GM18508 (cell line): ENCODE measurements at regions not wholly inside any gene's neighbourhood (a gene's known extent, or its start where the extent isn't known, plus 50 kb on each side); places are given as distances from the start of the nearest gene placed in this dataset.
"Not testable (repeated sequence)": the region's sequence is repeated elsewhere in the genome, so short reads cannot be mapped to it uniquely, and the experiment has no call there.

ENCODE experiments used
- ATAC-seq: cut with Tn5 transposase; IDR thresholded peaks from one replicate; pipeline ENCODE4 v1.9.1; 2021; ENCODE audit warnings: moderate number of reproducible peaks; ENCODE audit not compliant: insufficient read depth, unreplicated experiment

DNA sequence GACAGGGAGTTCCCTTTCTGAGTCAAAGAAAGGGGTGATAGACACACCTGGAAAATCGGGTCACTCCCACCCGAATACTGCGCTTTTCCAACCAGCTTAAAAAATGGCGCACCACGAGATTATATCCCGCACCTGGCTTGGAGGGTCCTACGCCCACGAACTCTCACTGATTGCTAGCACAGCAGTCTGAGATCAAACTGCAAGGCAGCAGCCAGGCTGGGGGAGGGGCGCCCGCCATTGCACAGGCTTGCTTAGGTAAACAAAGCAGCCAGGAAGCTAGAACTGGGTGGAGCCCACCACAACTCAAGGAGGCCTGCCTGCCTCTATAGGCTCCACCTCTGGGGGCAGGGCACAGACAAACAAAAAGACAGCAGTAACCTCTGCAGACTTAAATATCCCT lies 132.3 kb upstream of the ISL1 start:
- not testable (repeated sequence) for ATAC-seq

DNA sequence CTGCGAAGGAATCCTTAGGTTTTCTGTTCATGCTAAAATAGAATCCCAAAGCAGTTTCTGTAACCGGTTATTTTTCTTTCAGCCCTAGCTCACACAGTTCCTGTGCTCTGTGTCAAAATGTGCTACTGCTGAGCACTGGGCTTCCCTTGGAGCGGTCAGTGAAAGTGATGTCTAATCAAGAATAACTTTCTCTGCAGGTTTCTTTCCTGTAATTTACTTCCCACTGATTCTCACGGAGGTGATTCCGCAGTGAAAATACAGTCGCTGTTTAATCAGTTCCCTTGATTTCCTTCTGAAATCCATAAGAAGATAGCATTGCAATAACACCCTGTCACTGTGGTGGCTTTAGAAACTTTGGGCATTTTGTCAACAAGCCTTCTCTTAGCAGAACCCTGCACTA lies 112.0 kb upstream of the ISL1 start:
- ATAC-seq = no peak

DNA sequence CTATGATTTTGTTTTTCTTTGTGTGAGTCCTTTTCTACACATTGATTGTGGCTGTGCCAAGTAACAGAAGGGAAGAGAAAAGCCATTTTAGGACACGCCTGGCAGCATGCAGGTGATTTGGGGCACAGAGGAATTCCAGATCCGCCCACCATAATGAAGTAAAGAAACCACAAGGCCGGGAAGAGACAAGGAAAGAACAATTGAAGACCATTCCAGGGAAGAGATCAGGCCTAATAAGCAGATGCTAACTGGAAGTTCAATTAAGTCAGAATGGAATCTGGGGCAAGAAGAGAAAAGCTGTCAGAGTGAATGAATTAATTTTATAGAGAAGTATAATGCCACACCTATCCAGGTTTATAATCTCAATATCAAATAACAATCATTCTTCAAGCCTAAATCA lies 110.2 kb upstream of the ISL1 start:
- ATAC-seq = no peak

- no peak for ATAC-seq
Measured at GRCh38 chr5:51273871-51274270, 109.4 kb upstream of the ISL1 start.

- ATAC-seq = no peak
Measured at GRCh38 chr5:51275428-51275827, 107.8 kb upstream of the ISL1 start.

DNA sequence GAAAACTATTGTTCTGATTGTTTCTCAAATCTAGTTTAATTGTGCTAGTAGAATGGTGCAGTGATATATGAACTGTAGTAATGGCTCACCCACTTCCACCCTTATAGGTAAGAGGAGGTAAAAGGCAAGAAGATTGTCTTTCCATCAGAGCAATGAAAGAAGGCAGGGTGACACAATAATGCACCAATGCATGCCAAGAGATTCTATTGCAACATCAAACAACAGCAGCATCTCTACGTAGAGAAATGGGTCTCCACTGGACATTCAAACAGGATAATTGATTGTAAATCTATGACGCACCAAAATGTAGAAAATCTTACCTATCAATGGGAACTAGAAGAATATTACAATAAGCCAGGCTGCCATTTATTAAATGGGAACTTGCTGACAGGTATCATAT lies 107.0 kb upstream of the ISL1 start:
- ATAC-seq = no peak

- no peak for ATAC-seq
Measured at GRCh38 chr5:51278539-51278938, 104.7 kb upstream of the ISL1 start.

DNA sequence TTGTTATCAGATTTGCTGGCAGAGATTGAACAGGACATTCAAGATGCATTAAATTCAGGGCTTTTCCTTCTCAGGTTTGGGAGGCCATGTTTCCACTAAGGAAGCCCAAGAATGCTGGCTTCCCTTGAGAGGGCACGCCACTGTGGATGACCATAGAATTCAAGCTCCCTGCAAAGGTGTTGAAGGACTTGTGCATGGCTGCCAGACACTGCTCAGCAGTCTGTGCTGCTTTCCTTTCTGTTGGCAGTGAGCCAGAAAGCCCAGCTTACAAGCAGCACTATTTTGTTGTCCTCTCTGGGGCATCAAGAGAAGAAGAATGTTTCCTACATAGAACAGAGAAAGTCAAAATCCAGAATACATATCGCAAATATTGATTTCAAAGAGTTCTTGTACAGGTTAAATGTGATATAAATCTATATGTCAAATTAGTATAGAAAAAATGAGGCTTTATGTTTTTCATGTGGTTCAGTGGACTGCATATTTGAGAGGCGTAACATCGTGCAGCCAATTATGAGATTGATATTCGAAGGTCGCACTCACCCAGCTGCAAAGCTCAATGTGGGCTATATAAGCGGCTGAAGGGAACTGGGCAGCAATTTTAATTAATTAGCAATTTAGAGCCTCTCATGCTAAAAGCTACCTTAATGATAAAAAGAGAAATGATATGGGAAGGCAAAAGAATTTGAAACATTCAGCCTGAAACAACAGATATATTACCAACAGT lies 103.1 kb upstream of the ISL1 start:
- ATAC-seq = no peak

DNA sequence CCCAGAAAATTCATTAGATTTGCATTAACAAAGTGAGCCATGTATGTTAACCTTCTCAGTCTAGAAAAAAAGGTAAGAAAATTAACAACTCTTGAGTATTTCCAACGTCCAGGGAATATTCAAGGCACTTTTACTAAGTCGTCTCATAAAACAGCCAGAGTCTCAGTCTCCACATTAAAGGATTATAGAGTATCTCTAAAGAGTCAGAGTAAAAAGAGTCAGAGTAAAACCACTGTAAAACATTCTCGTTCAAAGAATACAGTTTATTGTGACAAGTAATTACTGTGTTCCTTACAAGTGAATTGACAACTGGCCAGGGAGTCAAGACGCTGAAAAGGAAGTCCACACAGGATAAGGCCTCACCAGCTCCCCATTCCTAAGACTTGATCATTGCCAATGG lies 97.2 kb upstream of the ISL1 start:
- ATAC-seq = no peak

DNA sequence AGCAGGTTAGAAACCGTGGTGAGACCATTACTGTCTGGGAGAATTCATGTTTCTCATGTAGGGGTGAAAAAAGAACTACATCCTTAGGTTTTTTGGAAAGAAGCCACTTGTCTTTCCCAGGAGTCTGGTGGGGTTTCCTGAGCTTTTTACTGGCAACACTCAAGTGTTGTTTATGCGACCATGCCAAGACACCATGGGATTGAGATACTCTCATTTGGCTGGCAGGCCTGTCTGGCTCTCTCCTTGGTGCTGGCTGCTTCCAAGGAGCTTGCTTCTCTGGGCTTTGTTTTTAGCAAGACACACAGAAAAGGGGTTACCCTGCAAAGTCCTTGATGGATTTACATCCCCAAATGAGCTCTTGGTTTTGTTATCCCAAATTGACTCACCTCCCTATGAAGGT lies 80.9 kb upstream of the ISL1 start:
- ATAC-seq = no peak

DNA sequence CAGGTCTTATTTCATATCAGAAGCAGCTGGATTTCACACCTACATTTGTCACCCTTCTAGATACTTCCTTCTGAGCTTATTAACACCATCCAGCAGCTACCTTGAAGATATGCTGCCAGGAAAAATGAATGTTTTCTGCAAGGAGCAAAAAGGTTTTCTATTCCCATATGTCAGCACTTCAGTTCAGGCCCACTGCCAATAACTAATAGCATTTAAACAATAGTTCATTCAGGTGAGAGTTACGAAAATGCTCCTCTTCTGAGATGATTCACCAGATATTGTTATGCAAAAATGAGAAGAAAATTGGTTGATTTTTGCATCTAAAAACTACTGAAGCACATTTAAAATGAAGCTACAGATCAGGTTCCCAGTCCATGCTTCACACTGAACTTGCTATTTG lies 56.4 kb upstream of the ISL1 start:
- no peak for ATAC-seq
